Left ventricle myocardium inferior (tissue), 1 donor: ENCODE measurements at regions not wholly inside any gene's neighbourhood (a gene's known extent, or its start where the extent isn't known, plus 50 kb on each side); places are given as distances from the start of the nearest gene placed in this dataset.

Source experiments
- DNase-seq: peaks from one replicate; pipeline ENCODE4 v3.0.0-alpha.2; 2020
- H3K27ac ChIP-seq: fragments of 200-600 bp; replicated peaks from 2 replicates; pipeline ENCODE4 v1.8.0; 2021
- H3K27me3 ChIP-seq: fragments of 200-600 bp; 2 replicates; pipeline ENCODE4 v1.8.0; 2021; ENCODE audit warnings: low read depth
- H3K36me3 ChIP-seq: fragments of 200-600 bp; 2 replicates; pipeline ENCODE4 v1.8.0; 2021
- H3K4me1 ChIP-seq: fragments of 200-600 bp; 2 replicates; pipeline ENCODE4 v1.8.0; 2021
- H3K4me3 ChIP-seq: fragments of 200-600 bp; 2 replicates; pipeline ENCODE4 v1.8.0; 2021; ENCODE audit warnings: mild to moderate bottlenecking, moderate library complexity
- H3K9me3 ChIP-seq: fragments of 200-600 bp; replicated peaks from 2 replicates; pipeline ENCODE4 v1.8.0; 2021
- intact Hi-C: fragments of 100-400 bp; cut with micrococcal nuclease; formaldehyde crosslinking; loops from one replicate; pipeline ENCODE4 v1.11.0; 2022
- TF ChIP-seq, protein P1 (sequence below): fragments of 200-600 bp; IDR thresholded peaks from 2 replicates; pipeline ENCODE4 v1.8.0; 2021; ENCODE audit warnings: antibody characterized with exemption, mild to moderate bottlenecking, borderline replicate concordance
- donor health status: DM: no; HTN: yes; CAD: no; lungs with severe emphysema.

- intact Hi-C loops: no loop called here
- no peak for DNase-seq
- Histone ChIP-seq H3K36me3 (no peaks in the 10 kb centered on the region), H3K9me3 (no peaks in the 10 kb centered on the region), H3K27me3 (no peaks in the 10 kb centered on the region), H3K4me1 (peaks cover 13% of the 10 kb centered on the region), H3K27ac (peak overlapping the region; percentile 64), H3K4me3 (no peak overlapping the region)
- TF ChIP-seq, protein P1, sequence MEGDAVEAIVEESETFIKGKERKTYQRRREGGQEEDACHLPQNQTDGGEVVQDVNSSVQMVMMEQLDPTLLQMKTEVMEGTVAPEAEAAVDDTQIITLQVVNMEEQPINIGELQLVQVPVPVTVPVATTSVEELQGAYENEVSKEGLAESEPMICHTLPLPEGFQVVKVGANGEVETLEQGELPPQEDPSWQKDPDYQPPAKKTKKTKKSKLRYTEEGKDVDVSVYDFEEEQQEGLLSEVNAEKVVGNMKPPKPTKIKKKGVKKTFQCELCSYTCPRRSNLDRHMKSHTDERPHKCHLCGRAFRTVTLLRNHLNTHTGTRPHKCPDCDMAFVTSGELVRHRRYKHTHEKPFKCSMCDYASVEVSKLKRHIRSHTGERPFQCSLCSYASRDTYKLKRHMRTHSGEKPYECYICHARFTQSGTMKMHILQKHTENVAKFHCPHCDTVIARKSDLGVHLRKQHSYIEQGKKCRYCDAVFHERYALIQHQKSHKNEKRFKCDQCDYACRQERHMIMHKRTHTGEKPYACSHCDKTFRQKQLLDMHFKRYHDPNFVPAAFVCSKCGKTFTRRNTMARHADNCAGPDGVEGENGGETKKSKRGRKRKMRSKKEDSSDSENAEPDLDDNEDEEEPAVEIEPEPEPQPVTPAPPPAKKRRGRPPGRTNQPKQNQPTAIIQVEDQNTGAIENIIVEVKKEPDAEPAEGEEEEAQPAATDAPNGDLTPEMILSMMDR: no peak
These were observed 72.4 kb upstream of the CCDC150 start for GRCh38 chr2:196566961-196567666.

DNA sequence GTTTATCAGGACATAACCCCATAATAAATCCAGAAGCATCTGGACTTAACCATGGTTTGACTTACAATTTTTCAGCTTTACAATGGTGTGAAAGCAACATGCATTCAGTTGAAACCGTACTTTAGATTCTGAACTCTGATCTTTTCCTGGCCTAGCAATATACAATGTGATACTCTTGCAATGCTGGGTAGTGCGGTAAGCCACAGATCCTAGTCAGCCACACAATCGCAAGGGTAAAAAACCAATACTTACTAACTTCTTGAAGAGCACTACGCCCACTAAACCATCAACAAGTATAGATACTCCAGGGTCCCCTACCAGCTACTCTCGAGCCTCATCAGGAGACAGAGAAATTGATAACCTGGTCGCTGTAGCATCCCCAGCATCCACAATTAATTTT lies 71.0 kb upstream of the CCDC150 start:
- H3K36me3 ChIP-seq: no peaks in the 10 kb centered on the region
- peaks cover 13% of the 10 kb centered on the region for H3K4me1 ChIP-seq
- TF ChIP-seq, protein P1: no peak
- no peak for DNase-seq
- no peaks in the 10 kb centered on the region for H3K27me3 ChIP-seq
- no peak overlapping the region for H3K27ac ChIP-seq
- no peak overlapping the region for H3K4me3 ChIP-seq
- no peaks in the 10 kb centered on the region for H3K9me3 ChIP-seq
- intact Hi-C loops: no loop called here

DNA sequence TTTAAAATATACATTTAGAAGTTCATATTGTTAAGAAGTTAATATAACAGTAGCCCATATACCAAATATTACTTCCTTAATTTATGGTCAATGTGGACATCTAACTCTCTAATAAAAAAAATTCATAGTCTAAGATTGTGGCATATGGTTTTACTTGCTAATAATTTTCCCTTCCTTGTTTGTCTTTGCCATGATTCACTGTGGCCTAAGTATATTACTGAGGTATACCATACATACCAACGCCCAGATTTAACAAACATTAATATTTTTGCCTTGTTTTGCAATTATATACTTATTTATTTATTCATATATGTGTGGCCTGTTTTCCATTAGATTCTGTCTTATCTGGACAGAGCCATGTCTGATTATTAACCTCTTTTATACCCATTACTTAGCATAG lies 54.6 kb upstream of the CCDC150 start:
- TF ChIP-seq, protein P1: no peak
- H3K4me3 ChIP-seq: no peak overlapping the region
- H3K27ac ChIP-seq: no peak overlapping the region
- H3K36me3 ChIP-seq: no peaks in the 10 kb centered on the region
- H3K27me3 ChIP-seq: no peaks in the 10 kb centered on the region
- peaks cover 9% of the 10 kb centered on the region for H3K4me1 ChIP-seq
- H3K9me3 ChIP-seq: peaks cover 5% of the 10 kb centered on the region
- no peak for DNase-seq
- intact Hi-C loops: no loop called here

DNA sequence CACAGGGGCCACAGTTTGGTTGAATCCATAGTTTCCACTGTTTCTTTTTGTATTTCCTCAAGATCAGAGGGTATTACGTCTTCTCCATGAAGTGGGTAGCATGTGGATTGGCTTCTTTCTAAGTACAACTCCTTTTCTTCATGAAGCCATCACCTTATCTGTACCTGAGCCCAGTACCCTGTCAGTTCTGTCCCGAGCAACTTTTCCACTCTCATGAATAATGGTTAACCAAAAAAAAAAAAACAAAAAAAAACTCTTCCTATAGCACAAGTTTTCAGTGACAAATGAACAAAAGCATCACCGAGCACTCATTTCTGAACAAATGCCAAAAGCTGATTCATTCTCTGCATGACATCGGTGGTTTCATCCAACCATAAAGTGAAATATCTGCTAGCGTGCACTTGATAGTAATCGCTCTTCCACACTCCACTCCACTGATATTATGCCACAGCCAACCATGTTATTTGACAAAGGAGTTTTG lies 53.0 kb upstream of the CCDC150 start:
- Histone ChIP-seq H3K9me3 (no peaks in the 10 kb centered on the region), H3K4me1 (peaks cover 17% of the 10 kb centered on the region), H3K27me3 (peaks cover 12% of the 10 kb centered on the region), H3K27ac (no peak overlapping the region), H3K4me3 (no peak overlapping the region), H3K36me3 (no peaks in the 10 kb centered on the region)
- no peak for DNase-seq
- TF ChIP-seq, protein P1: no peak
- intact Hi-C loops: no loop called here

DNA sequence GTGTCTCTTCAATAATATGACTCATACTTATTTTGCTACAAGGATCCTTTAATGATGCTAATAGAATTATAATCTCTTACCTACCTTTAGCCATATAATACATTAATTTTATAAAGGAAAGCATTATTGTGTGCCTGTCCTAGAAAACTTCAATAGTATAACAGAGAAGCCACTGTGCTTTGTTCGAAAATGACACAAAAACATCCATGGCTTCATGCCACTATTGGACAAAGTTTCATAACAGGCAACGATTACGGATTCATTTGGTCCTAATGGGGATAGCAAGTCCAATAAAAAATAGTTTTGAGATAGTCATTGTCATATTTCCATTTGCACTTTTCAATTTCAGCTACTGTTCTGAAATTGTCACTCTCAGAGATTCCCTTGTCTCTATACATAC lies 52.5 kb upstream of the CCDC150 start:
- DNase-seq: no peak
- peaks cover 19% of the 10 kb centered on the region for H3K4me1 ChIP-seq
- intact Hi-C loops: no loop called here
- TF ChIP-seq, protein P1: no peak
- peak overlapping the region; percentile 22 for H3K27ac ChIP-seq
- H3K27me3 ChIP-seq: peaks cover 14% of the 10 kb centered on the region
- no peaks in the 10 kb centered on the region for H3K36me3 ChIP-seq
- H3K9me3 ChIP-seq: no peaks in the 10 kb centered on the region
- H3K4me3 ChIP-seq: no peak overlapping the region
